SK-N-SH treated with all-trans-retinoic acid at 6 μM for 48 hours (cell line): ENCODE measurements at regions not wholly inside any gene's neighbourhood (a gene's known extent, or its start where the extent isn't known, plus 50 kb on each side); places are given as distances from the start of the nearest gene placed in this dataset.

Source experiments
- ARNTL ChIP-seq: fragments of 450-650 bp; formaldehyde crosslinking; IDR thresholded peaks from 2 replicates; pipeline ENCODE4 v1.5.0; 2020; ENCODE audit warnings: low read depth, mild to moderate bottlenecking, moderate library complexity, borderline replicate concordance
- BACH2 ChIP-seq: fragments of 250-450 bp; sonication (Bioruptor Pico); IDR thresholded peaks from 2 replicates; pipeline ENCODE4 v1.9.0; 2021; ENCODE audit warnings: mild to moderate bottlenecking, borderline replicate concordance
- CREB5 ChIP-seq: fragments of 250-450 bp; sonication (Bioruptor Pico); IDR thresholded peaks from 2 replicates; pipeline ENCODE4 v1.5.1; 2020; ENCODE audit warnings: low read depth, mild to moderate bottlenecking, moderate library complexity
- CSRNP3 ChIP-seq: fragments of 250-450 bp; sonication (Bioruptor Pico); IDR thresholded peaks from 2 replicates; pipeline ENCODE4 v1.5.1; 2021; ENCODE audit warnings: mild to moderate bottlenecking, moderate library complexity
- GLIS3 ChIP-seq: fragments of 250-450 bp; sonication (Bioruptor Pico); IDR thresholded peaks from 2 replicates; pipeline ENCODE4 v1.5.0; 2020; ENCODE audit warnings: mild to moderate bottlenecking, moderate library complexity
- ISL1 ChIP-seq: fragments of 250-450 bp; sonication (Bioruptor Pico); IDR thresholded peaks from 2 replicates; pipeline ENCODE4 v2.1.2; 2022; ENCODE audit warnings: mild to moderate bottlenecking, moderate library complexity
- PATZ1 ChIP-seq: fragments of 250-450 bp; sonication (Bioruptor Pico); IDR thresholded peaks from 2 replicates; pipeline ENCODE4 v1.8.0; 2020; ENCODE audit warnings: mild to moderate bottlenecking, moderate library complexity, borderline replicate concordance
- RARB ChIP-seq: fragments of 250-450 bp; sonication (Bioruptor Pico); IDR thresholded peaks from 2 replicates; pipeline ENCODE4 v1.8.0; 2021; ENCODE audit warnings: mild to moderate bottlenecking, moderate library complexity
- ZFP30 ChIP-seq: fragments of 450-650 bp; formaldehyde crosslinking; IDR thresholded peaks from 2 replicates; pipeline ENCODE4 v1.5.0; 2022; ENCODE audit warnings: mild to moderate bottlenecking, moderate library complexity
- ZNF8 ChIP-seq: fragments of 450-650 bp; formaldehyde crosslinking; IDR thresholded peaks from 2 replicates; pipeline ENCODE4 v1.5.0; 2020; ENCODE audit warnings: mild to moderate bottlenecking, moderate library complexity

- TF ChIP-seq GLIS3 (CRISPR knock-in tag) = no peak
- no peak for TF ChIP-seq BACH2
- no peak for TF ChIP-seq ZNF8
- TF ChIP-seq ISL1 (CRISPR knock-in tag) = no peak
- no peak for TF ChIP-seq ARNTL (CRISPR knock-in tag)
- TF ChIP-seq ZFP30 = no peak
- TF ChIP-seq CREB5 (CRISPR knock-in tag) = no peak
- no peak for TF ChIP-seq CSRNP3 (CRISPR knock-in tag)
- no peak for TF ChIP-seq RARB (CRISPR knock-in tag)
- no peak for TF ChIP-seq PATZ1 (CRISPR knock-in tag)
These were observed 105.3 kb downstream of the KDR start for GRCh38 chr4:55020131-55020530.
